ENCODE measurements at regions not wholly inside any gene's neighbourhood (a gene's known extent, or its start where the extent isn't known, plus 50 kb on each side); places are given as distances from the start of the nearest gene placed in this dataset.

DNA sequence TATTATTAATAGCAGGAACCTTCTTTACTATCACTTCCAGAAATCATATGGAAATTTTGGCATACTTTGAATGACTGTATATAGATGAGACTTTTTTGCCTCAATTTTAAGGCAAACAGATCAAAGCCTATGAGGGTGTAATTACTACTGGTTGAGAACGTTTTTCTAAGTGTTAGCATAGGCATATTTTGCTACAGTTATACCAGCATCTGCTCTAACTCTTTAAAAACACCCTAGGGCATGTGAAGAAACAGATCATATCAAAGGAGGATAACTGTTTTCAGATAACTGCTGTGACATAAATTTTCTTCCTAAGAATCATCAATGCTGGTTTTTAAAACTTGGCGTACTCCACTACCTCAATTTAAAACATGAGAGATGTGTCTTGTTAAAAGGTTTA is 1155.3 kb downstream of the FSTL5 start:
- in situ Hi-C loops (cut with MboI; ENCODE audit: low pct_unique_long_range_greater_than_20kb, low sequenced_read_pairs) = no loop called here
- no peak for DNase-seq

DNA sequence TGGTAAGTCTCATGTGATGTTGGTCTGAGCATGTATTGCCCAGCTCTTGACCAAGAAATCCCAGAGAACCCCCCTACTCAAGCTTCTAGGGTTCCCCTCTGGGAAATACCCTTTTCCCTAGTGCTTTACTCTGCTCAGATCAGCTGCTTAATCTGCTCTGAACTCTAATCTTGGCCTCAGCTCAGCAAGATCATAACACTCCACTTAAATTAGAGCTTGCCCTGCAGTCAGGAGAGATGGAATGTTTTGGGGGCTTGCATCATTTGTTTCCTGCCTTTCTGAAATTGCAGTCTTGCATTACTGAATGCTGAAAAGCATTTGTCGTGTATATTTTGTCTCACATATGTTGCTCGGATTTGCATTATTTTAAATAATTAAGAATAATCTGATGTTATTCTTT is 1153.6 kb downstream of the FSTL5 start:
- DNase-seq = no peak
- in situ Hi-C loops (cut with MboI; ENCODE audit: low pct_unique_long_range_greater_than_20kb, low sequenced_read_pairs) = no loop called here

All from KBM-7 (cell line).